Inferior parietal cortex (tissue), 1 donor: ENCODE measurements at regions not wholly inside any gene's neighbourhood (a gene's known extent, or its start where the extent isn't known, plus 50 kb on each side); places are given as distances from the start of the nearest gene placed in this dataset.

Source experiments
- DNase-seq: peaks from one replicate; pipeline ENCODE4 v3.0.0-alpha.2; 2016; ENCODE audit errors: extremely low spot score

- DNase-seq = no peak
Observed at GRCh38 chr21:17440969-17441368, 71.9 kb upstream of the CXADR start.

- no peak for DNase-seq
Observed at GRCh38 chr21:17441370-17441769, 71.5 kb upstream of the CXADR start.

DNA sequence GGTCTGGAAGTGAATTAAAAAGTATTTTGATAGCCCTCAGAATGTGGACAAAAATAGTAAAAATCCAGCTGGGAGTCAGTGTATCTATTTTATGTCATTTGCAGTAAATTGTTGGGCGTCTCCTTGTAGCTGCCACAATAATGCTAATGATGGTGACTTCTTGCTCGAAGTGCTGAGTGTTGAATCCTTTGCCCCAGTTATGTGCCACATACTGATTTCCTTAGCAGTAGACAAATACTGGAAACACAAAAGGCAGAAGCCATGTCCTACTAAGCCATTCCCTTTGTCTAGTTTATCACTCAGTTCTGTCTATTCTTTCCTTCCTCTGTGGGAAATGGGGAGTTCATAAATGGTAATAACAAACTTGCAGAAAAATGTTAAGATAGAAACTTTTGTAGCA lies 70.7 kb upstream of the CXADR start:
- DNase-seq = no peak

GRCh38 chr21:17444828-17445227 lies 68.0 kb upstream of the CXADR start:
- DNase-seq = no peak

GRCh38 chr21:17446737-17447136 lies 66.1 kb upstream of the CXADR start:
- DNase-seq = no peak

DNA sequence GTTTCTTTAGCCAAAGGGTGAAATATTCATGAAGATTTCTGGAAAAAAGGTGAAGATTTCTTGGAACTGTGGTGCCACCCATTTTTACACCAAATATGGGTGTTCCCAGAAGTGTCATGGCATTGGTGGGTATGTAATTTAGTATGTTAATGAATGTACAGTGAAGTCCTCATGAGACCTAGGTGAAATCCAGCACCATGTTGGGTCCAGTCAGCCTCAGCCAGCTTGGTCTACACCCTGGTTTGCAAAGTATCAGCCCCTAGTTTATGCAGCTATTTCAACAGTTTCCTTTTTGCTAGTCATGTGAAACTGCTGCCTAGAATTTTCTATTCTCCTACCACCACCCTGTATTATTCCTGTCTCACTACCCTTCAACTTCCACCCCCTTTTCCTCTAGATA lies 63.1 kb upstream of the CXADR start:
- no peak for DNase-seq

DNA sequence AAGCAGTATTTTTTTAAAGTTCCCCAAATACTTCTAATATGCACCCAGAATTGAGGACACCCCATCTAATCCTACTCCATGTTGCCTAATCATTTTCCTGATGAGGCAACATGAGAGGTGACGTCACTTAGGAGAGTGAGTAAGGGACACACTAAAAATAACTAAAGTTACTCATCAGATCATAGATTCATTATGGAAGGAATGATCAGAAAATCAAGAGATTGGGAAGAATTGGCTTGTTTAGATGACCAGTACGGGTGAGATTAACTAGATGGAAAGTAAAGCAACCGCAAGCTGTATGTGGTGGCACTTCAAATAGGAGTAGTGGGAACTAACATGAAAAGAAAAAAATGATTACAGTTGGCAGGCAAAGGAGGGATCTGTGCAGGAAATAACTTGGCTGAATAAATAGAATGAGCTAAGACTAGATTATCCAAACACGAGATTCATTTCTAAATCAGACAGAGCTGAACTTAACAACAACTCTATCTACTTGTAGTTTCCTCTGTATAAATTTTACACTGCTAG lies 61.4 kb upstream of the CXADR start:
- DNase-seq = no peak

DNA sequence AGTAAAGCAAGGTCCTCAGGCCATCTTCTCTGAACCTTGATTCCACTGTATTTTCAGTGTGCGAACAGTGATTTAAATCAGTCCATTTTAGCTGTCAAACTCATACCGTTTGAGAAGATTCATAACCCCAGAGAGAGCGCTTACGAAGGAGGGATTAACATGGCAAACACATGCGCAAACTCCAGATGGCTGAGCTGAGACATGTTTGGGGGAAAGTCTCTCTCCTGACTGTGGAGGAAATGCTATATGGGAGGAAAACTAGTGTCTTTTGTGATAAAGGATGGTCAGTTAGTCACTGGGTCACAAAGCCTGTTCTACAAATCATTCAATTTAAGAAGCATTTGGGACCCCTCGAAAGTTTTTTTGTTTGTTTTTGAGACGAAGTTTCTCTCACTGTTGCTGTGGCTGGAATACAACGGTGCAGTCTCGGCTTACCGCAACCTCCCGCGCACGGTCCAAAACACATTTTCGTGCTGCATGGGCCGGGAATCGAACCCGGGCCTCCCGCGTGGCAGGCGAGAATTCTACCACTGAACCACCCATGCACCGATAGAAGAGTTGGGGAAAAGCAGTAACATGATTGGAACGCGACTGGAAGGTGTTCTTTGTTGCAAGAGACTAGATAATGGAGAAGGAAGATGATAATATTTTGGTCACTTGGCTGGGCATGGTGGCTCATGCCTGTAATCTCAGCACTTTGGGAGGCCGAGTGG lies 58.4 kb upstream of the CXADR start:
- DNase-seq = peak; percentile 76

DNA sequence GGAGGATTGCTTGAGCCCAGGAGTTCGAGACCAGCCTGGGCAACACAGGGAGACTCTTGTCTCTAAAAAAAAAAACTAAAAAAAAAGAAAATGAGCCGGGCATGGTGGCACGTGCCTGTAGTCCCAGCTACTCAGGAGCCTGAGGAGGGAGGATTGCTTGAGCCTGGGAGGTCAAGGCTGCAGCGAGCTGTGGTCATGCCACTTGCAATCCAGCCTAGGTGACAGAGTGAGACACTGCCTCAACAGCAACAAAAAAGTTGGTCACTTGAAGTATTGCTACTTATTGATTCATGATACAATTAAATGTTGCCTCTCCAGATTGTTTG lies 57.9 kb upstream of the CXADR start:
- DNase-seq = no peak

DNA sequence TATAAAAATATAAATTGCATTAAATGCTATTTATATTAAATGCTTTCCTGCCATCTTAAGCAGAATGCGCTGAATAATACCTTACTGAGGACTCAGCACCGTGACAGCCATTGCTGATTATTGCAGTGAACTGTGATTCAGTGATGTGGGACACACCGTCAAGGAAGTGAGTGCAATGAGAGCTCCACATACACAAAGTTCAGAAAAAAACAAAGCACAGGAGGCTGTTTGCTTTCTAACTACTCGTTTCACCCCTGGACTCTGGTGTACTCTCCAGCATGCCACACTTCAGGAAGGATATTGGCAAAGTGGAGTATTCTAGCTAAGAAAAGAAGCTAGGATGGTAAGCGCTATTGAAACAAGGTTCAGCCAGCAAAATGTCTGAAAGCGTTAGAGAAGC lies 57.4 kb upstream of the CXADR start:
- no peak for DNase-seq

DNA sequence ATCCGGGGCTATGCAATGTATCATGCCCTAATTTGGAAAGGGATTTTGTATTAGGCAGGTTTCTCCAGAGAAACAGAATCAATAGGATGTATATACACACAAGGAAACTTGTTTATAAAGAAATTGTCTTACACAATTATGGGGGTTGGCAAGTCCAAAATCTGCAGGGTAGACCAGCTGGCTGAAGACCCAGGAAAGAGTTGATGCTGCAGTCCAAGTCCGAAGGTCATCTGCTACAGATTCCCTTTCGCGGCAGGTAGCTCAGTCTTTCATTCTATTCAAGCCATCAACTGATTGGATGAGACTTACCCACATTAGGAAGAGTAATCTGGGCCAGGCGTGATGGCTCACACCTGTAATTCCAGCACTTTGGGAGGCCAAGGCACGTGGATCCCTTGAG lies 54.6 kb upstream of the CXADR start:
- no peak for DNase-seq

GRCh38 chr21:17460094-17460493 lies 52.7 kb upstream of the CXADR start:
- DNase-seq = no peak

DNA sequence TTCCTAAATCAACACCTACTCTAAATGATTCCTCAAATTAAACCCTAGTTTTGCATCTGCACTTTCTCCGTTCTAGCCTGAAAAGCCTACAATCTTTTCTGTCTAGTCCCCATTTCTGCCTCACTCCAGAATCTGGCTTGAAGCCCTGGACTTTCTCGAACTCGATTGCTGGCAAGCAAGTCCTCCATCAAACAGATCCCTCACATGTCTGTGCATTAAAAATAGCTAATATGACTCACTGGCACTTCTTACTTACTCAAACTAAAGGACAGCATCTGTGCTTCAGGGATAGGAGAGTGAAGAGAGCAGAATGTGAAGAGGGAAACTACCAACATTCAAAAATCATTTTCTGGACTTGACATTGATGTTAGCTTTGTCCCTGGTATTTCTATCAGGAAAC lies 51.8 kb upstream of the CXADR start:
- DNase-seq = peak; percentile 80

DNA sequence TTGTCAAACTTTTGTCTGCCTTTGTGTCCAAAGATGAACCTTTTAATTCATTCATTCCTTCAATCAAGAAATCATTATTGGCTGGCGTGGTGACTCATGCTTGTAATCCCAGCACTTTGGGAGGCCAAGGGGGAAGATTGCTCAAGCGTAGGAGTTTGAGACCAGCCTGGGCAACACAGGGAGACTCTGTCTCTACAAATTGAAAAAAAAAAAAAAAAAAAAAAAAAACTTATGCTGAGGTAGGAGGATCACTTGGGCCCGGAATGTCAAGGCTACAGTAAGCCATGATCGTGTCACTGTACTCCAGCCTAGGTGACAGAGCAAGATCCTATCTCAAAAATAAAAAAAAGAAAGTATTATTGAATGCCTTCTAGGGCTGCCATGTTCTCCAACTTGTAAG lies 51.3 kb upstream of the CXADR start:
- DNase-seq = no peak

GRCh38 chr21:17462276-17462981 lies 50.4 kb upstream of the CXADR start:
- no peak for DNase-seq
